Vagina (tissue), 2 donors: ENCODE measurements at regions not wholly inside any gene's neighbourhood (a gene's known extent, or its start where the extent isn't known, plus 50 kb on each side); places are given as distances from the start of the nearest gene placed in this dataset.

Source experiments
- CTCF ChIP-seq, 3 experiments: fragments of 450-650 bp in 2 of 3; fragments of 200-600 bp in 1 of 3; sonication (generic) in 1 of 3; IDR thresholded peaks; one replicate each; pipeline ENCODE4 v1.5.1; 2017 to 2019; ENCODE audit warnings: antibody characterized with exemption in 3 of 3, mild to moderate bottlenecking in 2 of 3, moderate library complexity in 2 of 3
- POLR2A ChIP-seq, 2 donors: fragments of 450-650 bp; IDR thresholded peaks; one replicate each; pipeline ENCODE4 v1.6.1; 2017; ENCODE audit warnings: antibody characterized with exemption in 2 of 2, mild to moderate bottlenecking in 2 of 2, moderate library complexity in 2 of 2

DNA sequence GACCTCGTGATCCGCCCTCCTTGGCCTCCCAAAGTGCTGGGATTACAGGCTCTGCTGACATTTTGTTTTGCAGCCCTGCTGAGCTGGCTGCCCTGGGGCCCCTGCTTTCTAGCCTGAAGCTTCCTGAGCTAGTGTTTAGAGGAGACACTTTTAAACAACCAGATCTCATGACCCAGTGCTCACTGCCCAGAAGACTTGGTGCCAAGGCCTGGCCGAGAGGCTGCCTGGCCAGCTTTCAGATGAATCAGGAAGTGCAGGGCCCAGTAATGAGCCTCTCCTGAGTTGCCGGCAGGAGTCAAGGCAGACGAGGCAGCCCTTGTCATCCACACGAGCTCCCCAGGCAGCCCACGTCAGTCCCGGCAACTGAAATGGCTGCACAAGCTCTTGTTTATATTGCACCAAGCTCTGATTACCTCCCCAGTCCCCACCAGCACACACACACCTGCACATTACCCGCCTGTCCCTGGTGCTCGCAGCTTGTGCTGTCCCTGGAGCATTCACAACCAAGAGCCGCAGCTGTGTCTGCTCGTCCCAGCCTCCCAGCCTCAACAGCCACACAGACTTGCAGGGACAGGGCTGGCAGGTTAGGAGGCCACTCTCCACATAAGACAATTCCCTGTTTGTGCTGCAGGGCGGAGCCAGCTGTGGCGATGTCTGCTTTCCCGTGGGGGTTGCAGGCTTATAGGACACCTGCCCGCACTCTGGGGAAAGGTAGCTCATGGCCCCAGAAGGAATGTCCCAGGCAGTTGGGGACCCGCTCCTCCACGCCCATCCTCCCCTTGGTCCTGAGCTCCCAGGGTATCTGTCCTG lies 331.2 kb upstream of the MYT1L start:
- TF ChIP-seq CTCF (IDR thresholded peaks at IDR 0.05) (no peak), POLR2A (IDR thresholded peaks at IDR 0.05) (no peak)
